ENCODE measurements at regions not wholly inside any gene's neighbourhood (a gene's known extent, or its start where the extent isn't known, plus 50 kb on each side); places are given as distances from the start of the nearest gene placed in this dataset.

- no peak for DNase-seq (ENCODE audit: low read depth)
- TF ChIP-seq CTCF (conservative IDR thresholded peaks at IDR 0.05; ENCODE audit: control insufficient read depth, insufficient read depth, low read depth, low read length): no peak
- no peak overlapping the region for H3K4me3 ChIP-seq (ENCODE audit: control insufficient read depth, low read depth, low read length)
These were observed 204.4 kb upstream of the AJAP1 start for GRCh38 chr1:4449972-4450371.

- DNase-seq (ENCODE audit: low read depth): no peak
- no peak for TF ChIP-seq CTCF (conservative IDR thresholded peaks at IDR 0.05; ENCODE audit: control insufficient read depth, insufficient read depth, low read depth, low read length)
- H3K4me3 ChIP-seq (ENCODE audit: control insufficient read depth, low read depth, low read length): no peak overlapping the region
These were observed 201.7 kb upstream of the AJAP1 start for GRCh38 chr1:4452701-4453100.

- H3K4me3 ChIP-seq (ENCODE audit: control insufficient read depth, low read depth, low read length): no peak overlapping the region
- no peak for DNase-seq (ENCODE audit: low read depth)
- TF ChIP-seq CTCF (conservative IDR thresholded peaks at IDR 0.05; ENCODE audit: control insufficient read depth, insufficient read depth, low read depth, low read length): no peak
These were observed 194.4 kb upstream of the AJAP1 start for GRCh38 chr1:4460052-4460451.

GRCh38 chr1:4460651-4461050, 193.8 kb upstream of the AJAP1 start:
- TF ChIP-seq CTCF (conservative IDR thresholded peaks at IDR 0.05; ENCODE audit: control insufficient read depth, insufficient read depth, low read depth, low read length): no peak
- no peak overlapping the region for H3K4me3 ChIP-seq (ENCODE audit: control insufficient read depth, low read depth, low read length)
- DNase-seq (ENCODE audit: low read depth): no peak

GRCh38 chr1:4461726-4462290, 192.6 kb upstream of the AJAP1 start:
- TF ChIP-seq CTCF (conservative IDR thresholded peaks at IDR 0.05; ENCODE audit: control insufficient read depth, insufficient read depth, low read depth, low read length): no peak
- H3K4me3 ChIP-seq (ENCODE audit: control insufficient read depth, low read depth, low read length): no peak overlapping the region

GRCh38 chr1:4462831-4463484, 191.5 kb upstream of the AJAP1 start:
- no peak overlapping the region for H3K4me3 ChIP-seq (ENCODE audit: control insufficient read depth, low read depth, low read length)
- DNase-seq (ENCODE audit: low read depth): no peak
- TF ChIP-seq CTCF (conservative IDR thresholded peaks at IDR 0.05; ENCODE audit: control insufficient read depth, insufficient read depth, low read depth, low read length): no peak

More at GRCh38 chr1:4461726-4462290, 192.6 kb upstream of the AJAP1 start:
- DNase-seq (ENCODE audit: low read depth): no peak
